Liver (tissue), 3 donors: ENCODE measurements at regions not wholly inside any gene's neighbourhood (a gene's known extent, or its start where the extent isn't known, plus 50 kb on each side); places are given as distances from the start of the nearest gene placed in this dataset.

Source experiments
- ATF3 ChIP-seq: IDR thresholded peaks from 2 replicates; pipeline ENCODE4 v1.6.1; 2016; ENCODE audit warnings: antibody characterized with exemption
- FOXA1 ChIP-seq: IDR thresholded peaks from 2 replicates; pipeline ENCODE4 v1.6.1; 2016; ENCODE audit warnings: antibody characterized with exemption
- GABPA ChIP-seq, 2 donors: IDR thresholded peaks in 1 of 2; conservative IDR thresholded peaks in 1 of 2; 2 replicates each; pipeline ENCODE4 v1.6.1; 2016; ENCODE audit warnings: antibody characterized with exemption in 2 of 2, mild to moderate bottlenecking in 1 of 2, moderate library complexity in 1 of 2
- HNF4A ChIP-seq, 2 donors: conservative IDR thresholded peaks; 2 replicates each; pipeline ENCODE4 v1.6.1; 2016; ENCODE audit warnings: antibody characterized with exemption in 2 of 2, mild to moderate bottlenecking in 2 of 2
- JUND ChIP-seq, 2 donors: IDR thresholded peaks; 2 replicates each; pipeline ENCODE4 v1.6.1; 2016; ENCODE audit warnings: antibody characterized with exemption in 2 of 2
- NR2F2 ChIP-seq: IDR thresholded peaks from 2 replicates; pipeline ENCODE4 v1.6.1; 2016; ENCODE audit warnings: antibody characterized with exemption
- RAD21 ChIP-seq, 2 donors: IDR thresholded peaks; 2 replicates each; pipeline ENCODE4 v1.6.1; 2016; ENCODE audit warnings: antibody characterized with exemption in 2 of 2, mild to moderate bottlenecking in 2 of 2
- REST ChIP-seq: IDR thresholded peaks from 2 replicates; pipeline ENCODE4 v1.6.1; 2016; ENCODE audit warnings: antibody characterized with exemption, mild to moderate bottlenecking
- SP1 ChIP-seq: IDR thresholded peaks from 2 replicates; pipeline ENCODE4 v1.6.1; 2018; ENCODE audit warnings: antibody characterized with exemption, mild to moderate bottlenecking
- TAF1 ChIP-seq: conservative IDR thresholded peaks from 2 replicates; pipeline ENCODE4 v1.6.1; 2016; ENCODE audit warnings: antibody characterized with exemption, mild to moderate bottlenecking
- YY1 ChIP-seq: IDR thresholded peaks from 2 replicates; pipeline ENCODE4 v1.6.1; 2016; ENCODE audit warnings: antibody characterized with exemption, mild to moderate bottlenecking
- ZBTB33 ChIP-seq: IDR thresholded peaks from 2 replicates; pipeline ENCODE4 v1.6.1; 2016; ENCODE audit warnings: antibody characterized with exemption
- TF ChIP-seq, protein P1 (sequence below): fragments of 150-350 bp; IDR thresholded peaks from 2 replicates; pipeline ENCODE4 v1.5.1; 2017; ENCODE audit warnings: improper control_type of control experiment, low read depth, low read length; ENCODE audit not compliant: missing input control
- donor health status: healthy.
- donor health status: healthy.

DNA sequence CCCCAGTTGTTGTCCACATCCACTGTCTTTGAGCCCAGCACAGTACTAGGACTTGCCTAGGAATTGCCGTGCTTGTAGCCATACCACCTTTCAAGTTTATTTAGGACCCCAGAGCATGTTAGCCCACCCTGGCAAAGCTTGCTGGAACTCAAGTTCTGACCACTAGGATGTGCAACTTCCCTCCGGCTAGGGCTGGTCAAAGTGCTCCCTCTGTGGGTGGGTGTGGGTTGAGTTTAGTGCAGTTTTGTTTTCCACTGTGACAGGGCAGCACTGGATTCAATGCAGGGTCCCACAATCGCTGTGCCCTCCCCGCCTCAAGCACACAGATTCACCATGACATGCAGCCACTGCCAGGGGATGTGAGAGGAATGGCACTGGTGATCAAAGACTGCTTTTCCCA is 96.0 kb downstream of the RASGEF1B start:
- TF ChIP-seq, protein P1, sequence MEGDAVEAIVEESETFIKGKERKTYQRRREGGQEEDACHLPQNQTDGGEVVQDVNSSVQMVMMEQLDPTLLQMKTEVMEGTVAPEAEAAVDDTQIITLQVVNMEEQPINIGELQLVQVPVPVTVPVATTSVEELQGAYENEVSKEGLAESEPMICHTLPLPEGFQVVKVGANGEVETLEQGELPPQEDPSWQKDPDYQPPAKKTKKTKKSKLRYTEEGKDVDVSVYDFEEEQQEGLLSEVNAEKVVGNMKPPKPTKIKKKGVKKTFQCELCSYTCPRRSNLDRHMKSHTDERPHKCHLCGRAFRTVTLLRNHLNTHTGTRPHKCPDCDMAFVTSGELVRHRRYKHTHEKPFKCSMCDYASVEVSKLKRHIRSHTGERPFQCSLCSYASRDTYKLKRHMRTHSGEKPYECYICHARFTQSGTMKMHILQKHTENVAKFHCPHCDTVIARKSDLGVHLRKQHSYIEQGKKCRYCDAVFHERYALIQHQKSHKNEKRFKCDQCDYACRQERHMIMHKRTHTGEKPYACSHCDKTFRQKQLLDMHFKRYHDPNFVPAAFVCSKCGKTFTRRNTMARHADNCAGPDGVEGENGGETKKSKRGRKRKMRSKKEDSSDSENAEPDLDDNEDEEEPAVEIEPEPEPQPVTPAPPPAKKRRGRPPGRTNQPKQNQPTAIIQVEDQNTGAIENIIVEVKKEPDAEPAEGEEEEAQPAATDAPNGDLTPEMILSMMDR: no peak
- TF ChIP-seq YY1: no peak
- no peak for TF ChIP-seq GABPA (IDR thresholded peaks at IDR 0.05 in 1 of 2, conservative IDR thresholded peaks at IDR 0.05 in 1 of 2)
- no peak for TF ChIP-seq REST
- no peak for TF ChIP-seq FOXA1
- TF ChIP-seq SP1: no peak
- no peak for TF ChIP-seq TAF1
- TF ChIP-seq RAD21 (IDR thresholded peaks at IDR 0.05): no peak
- no peak for TF ChIP-seq HNF4A (conservative IDR thresholded peaks at IDR 0.05)
- TF ChIP-seq ZBTB33: no peak
- no peak for TF ChIP-seq NR2F2
- TF ChIP-seq JUND (IDR thresholded peaks at IDR 0.05): no peak
- no peak for TF ChIP-seq ATF3
